GM18507 (cell line): ENCODE measurements at regions not wholly inside any gene's neighbourhood (a gene's known extent, or its start where the extent isn't known, plus 50 kb on each side); places are given as distances from the start of the nearest gene placed in this dataset.
A peak's percentile ranks its signal among the peaks of the same experiment; 100 is the strongest.

Source experiments
- DNase-seq: peaks from one replicate; pipeline ENCODE4 v3.0.0; 2011; ENCODE audit warnings: low read depth; ENCODE audit not compliant: insufficient read length; ENCODE audit errors: extremely low spot score
- FAIRE-seq: peaks from 2 replicates; lab custom pipeline; 2011; peaks lifted over from hg19 to GRCh38; lab: Jason Lieb, UNC

GRCh38 chr2:8310557-8311455 lies 371.1 kb upstream of the ID2 start:
- DNase-seq: no peak

GRCh38 chr2:8312221-8312620 lies 369.6 kb upstream of the ID2 start:
- DNase-seq: no peak
- FAIRE-seq: peak; percentile 21

More at GRCh38 chr2:8310557-8311455, 371.1 kb upstream of the ID2 start:
- peak; percentile 76 for FAIRE-seq

- DNase-seq: peak; percentile 55
- peak; percentile 99 for FAIRE-seq
Observed at GRCh38 chr2:8312861-8313830, 368.7 kb upstream of the ID2 start.

GRCh38 chr2:8314063-8314462 lies 367.8 kb upstream of the ID2 start:
- DNase-seq: no peak

GRCh38 chr2:8315531-8316165 lies 366.2 kb upstream of the ID2 start:
- DNase-seq: no peak
- FAIRE-seq: no peak

More at GRCh38 chr2:8314063-8314462, 367.8 kb upstream of the ID2 start:
- peak; percentile 63 for FAIRE-seq

- DNase-seq: no peak
- peak; percentile 15 for FAIRE-seq
Observed at GRCh38 chr2:8316356-8316755, 365.5 kb upstream of the ID2 start.

GRCh38 chr2:8317418-8317817 lies 364.4 kb upstream of the ID2 start:
- no peak for FAIRE-seq
- no peak for DNase-seq

- FAIRE-seq (no peak), DNase-seq (no peak)
Observed at GRCh38 chr2:8319219-8319618, 362.6 kb upstream of the ID2 start.

GRCh38 chr2:8320311-8321066 lies 361.4 kb upstream of the ID2 start:
- FAIRE-seq (no peak), DNase-seq (no peak)

GRCh38 chr2:8322634-8323033 lies 359.2 kb upstream of the ID2 start:
- FAIRE-seq (no peak), DNase-seq (no peak)

GRCh38 chr2:8324164-8324856 lies 357.5 kb upstream of the ID2 start:
- no peak for FAIRE-seq
- DNase-seq: no peak

GRCh38 chr2:8324901-8325300 lies 357.0 kb upstream of the ID2 start:
- no peak for DNase-seq
- FAIRE-seq: no peak

GRCh38 chr2:8327371-8328100 lies 354.3 kb upstream of the ID2 start:
- FAIRE-seq (no peak), DNase-seq (no peak)

GRCh38 chr2:8328217-8328616 lies 353.6 kb upstream of the ID2 start:
- no peak for FAIRE-seq
- no peak for DNase-seq

- DNase-seq (no peak), FAIRE-seq (no peak)
Observed at GRCh38 chr2:8329660-8330622, 351.9 kb upstream of the ID2 start.

GRCh38 chr2:8331068-8331467 lies 350.8 kb upstream of the ID2 start:
- FAIRE-seq: no peak
- DNase-seq: no peak

GRCh38 chr2:8332646-8333045 lies 349.2 kb upstream of the ID2 start:
- DNase-seq (no peak), FAIRE-seq (no peak)
